HEK293T (cell line): ENCODE measurements at regions not wholly inside any gene's neighbourhood (a gene's known extent, or its start where the extent isn't known, plus 50 kb on each side); places are given as distances from the start of the nearest gene placed in this dataset.

ENCODE experiments used
- CTCF ChIA-PET: fragments of 350-600 bp; formaldehyde crosslinking; extraction: SDS; loops from one replicate; lab custom pipeline; 2021; ENCODE audit warnings: antibody characterized with exemption, inconsistent platforms; lab: Yijun Ruan, JAX
- POLR2A ChIA-PET: fragments of 350-600 bp; formaldehyde crosslinking; extraction: SDS; loops from one replicate; lab custom pipeline; 2020; ENCODE audit warnings: antibody characterized with exemption, inconsistent platforms; lab: Yijun Ruan, JAX
- DNase-seq: peaks from one replicate; pipeline ENCODE4 v3.0.0; 2012; ENCODE audit warnings: mixed read lengths; ENCODE audit errors: extremely low spot score
- ARNT ChIP-seq: fragments of 450-650 bp; IDR thresholded peaks from 2 replicates; pipeline ENCODE4 v1.6.1; 2017; ENCODE audit warnings: mild to moderate bottlenecking
- BHLHE40 ChIP-seq: fragments of 450-650 bp; IDR thresholded peaks from 2 replicates; pipeline ENCODE4 v1.6.1; 2016; ENCODE audit warnings: mild to moderate bottlenecking, moderate library complexity, borderline replicate concordance
- CTBP1 ChIP-seq: fragments of 450-650 bp; IDR thresholded peaks from 2 replicates; pipeline ENCODE4 v1.6.1; 2016; ENCODE audit warnings: borderline replicate concordance
- ELF4 ChIP-seq: fragments of 450-650 bp; IDR thresholded peaks from 2 replicates; pipeline ENCODE4 v1.6.1; 2017; ENCODE audit warnings: antibody characterized with exemption
- FOXA1 ChIP-seq: fragments of 450-650 bp; IDR thresholded peaks from 2 replicates; pipeline ENCODE4 v1.6.1; 2016; ENCODE audit warnings: mild to moderate bottlenecking
- FOXM1 ChIP-seq: fragments of 450-650 bp; IDR thresholded peaks from 2 replicates; pipeline ENCODE4 v1.6.1; 2017; ENCODE audit warnings: mild to moderate bottlenecking, borderline replicate concordance
- HDGF ChIP-seq: fragments of 450-650 bp; IDR thresholded peaks from 2 replicates; pipeline ENCODE4 v1.6.1; 2017; ENCODE audit warnings: antibody characterized with exemption, borderline replicate concordance
- L3MBTL2 ChIP-seq: fragments of 450-650 bp; conservative IDR thresholded peaks from 2 replicates; pipeline ENCODE4 v1.6.1; 2016; ENCODE audit warnings: mild to moderate bottlenecking
- LEF1 ChIP-seq: fragments of 450-650 bp; IDR thresholded peaks from 2 replicates; pipeline ENCODE4 v1.6.1; 2017; ENCODE audit warnings: mild to moderate bottlenecking, borderline replicate concordance
- NFRKB ChIP-seq: fragments of 450-650 bp; IDR thresholded peaks from 2 replicates; pipeline ENCODE4 v1.6.1; 2016; ENCODE audit warnings: mild to moderate bottlenecking, moderate library complexity
- SP1 ChIP-seq: fragments of 450-650 bp; IDR thresholded peaks from 2 replicates; pipeline ENCODE4 v1.6.1; 2017
- SUZ12 ChIP-seq: fragments of 450-650 bp; IDR thresholded peaks from 2 replicates; pipeline ENCODE4 v1.6.1; 2016; ENCODE audit warnings: mild to moderate bottlenecking
- TARDBP ChIP-seq: fragments of 450-650 bp; IDR thresholded peaks from 2 replicates; pipeline ENCODE4 v1.6.1; 2016
- ZNF384 ChIP-seq: fragments of 450-650 bp; IDR thresholded peaks from 2 replicates; pipeline ENCODE4 v1.6.1; 2016
- TF ChIP-seq, protein P1 (sequence below): fragments of 450-650 bp; IDR thresholded peaks from 2 replicates; pipeline ENCODE4 v1.6.1; 2016

DNA sequence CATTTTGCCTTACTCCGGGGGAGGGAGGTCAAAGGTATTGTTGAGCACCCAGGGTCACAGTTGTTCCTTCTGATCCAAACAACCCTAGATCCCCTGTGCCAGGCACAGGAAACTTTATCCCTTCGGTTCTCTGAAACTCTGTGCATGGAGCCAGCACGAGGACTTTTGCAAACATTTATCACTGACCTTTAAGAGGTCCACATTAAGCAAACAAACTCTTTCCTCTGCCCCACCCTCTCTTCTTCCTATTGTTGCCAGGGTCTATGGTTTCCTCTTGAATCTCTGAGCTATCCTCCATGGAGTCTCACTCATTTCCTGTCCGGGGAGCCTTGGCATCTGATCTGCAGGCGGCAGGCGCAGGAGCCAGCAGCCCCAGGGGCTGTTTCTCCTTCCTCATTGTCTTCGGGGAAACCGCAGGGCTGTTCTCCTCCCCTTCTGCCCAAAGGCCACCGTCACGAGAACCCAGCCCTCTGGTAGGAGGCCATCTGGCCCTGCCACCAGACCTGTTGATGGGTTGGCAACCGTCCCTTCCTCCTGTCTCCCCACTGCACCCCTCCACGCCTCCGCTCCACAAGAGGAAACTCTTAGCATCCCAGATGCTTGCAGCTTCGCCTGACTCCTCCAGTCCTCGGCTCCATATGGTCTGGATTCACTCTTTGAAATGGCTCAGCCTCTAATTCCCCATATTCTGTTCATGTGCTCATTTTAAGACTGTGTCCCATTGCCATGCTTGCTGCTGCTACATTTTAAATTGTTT, 327.3 kb upstream of the NRP1 start:
- POLR2A ChIA-PET = no interaction called here
- CTCF ChIA-PET = no interaction called here
- TF ChIP-seq, protein P1, sequence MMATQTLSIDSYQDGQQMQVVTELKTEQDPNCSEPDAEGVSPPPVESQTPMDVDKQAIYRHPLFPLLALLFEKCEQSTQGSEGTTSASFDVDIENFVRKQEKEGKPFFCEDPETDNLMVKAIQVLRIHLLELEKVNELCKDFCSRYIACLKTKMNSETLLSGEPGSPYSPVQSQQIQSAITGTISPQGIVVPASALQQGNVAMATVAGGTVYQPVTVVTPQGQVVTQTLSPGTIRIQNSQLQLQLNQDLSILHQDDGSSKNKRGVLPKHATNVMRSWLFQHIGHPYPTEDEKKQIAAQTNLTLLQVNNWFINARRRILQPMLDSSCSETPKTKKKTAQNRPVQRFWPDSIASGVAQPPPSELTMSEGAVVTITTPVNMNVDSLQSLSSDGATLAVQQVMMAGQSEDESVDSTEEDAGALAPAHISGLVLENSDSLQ = no peak
- no peak for TF ChIP-seq ARNT
- TF ChIP-seq FOXA1 = no peak
- TF ChIP-seq SUZ12 = no peak
- no peak for TF ChIP-seq SP1
- TF ChIP-seq TARDBP = no peak
- no peak for TF ChIP-seq BHLHE40
- no peak for TF ChIP-seq ELF4
- TF ChIP-seq LEF1 = no peak
- no peak for TF ChIP-seq HDGF
- TF ChIP-seq NFRKB = no peak
- no peak for TF ChIP-seq ZNF384
- no peak for DNase-seq

DNA sequence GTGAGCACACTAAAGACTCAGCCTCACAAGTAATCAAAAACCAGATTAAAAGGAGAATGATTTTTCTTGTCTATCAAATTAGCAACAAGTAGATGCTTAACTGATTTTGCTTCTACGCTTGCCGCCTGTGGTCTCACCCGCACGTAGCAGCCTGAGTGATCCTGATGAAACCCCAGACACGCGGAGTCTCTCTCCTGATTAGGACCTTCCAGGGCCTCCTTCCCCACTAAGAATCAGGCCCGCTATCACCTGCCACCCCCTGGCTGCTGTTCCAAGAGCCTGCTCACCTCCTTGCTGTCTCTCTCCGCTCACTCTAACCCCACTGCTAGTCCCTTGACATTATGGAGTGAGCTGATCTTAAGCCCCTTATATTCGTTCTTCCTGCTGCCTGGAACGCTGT, 325.9 kb upstream of the NRP1 start:
- DNase-seq = no peak
- no peak for TF ChIP-seq SP1
- no peak for TF ChIP-seq TARDBP
- TF ChIP-seq ELF4 = no peak
- TF ChIP-seq FOXA1 = no peak
- no peak for TF ChIP-seq SUZ12
- no peak for TF ChIP-seq NFRKB
- TF ChIP-seq L3MBTL2 = no peak
- no peak for TF ChIP-seq HDGF
- no peak for TF ChIP-seq ZNF384
- no peak for TF ChIP-seq CTBP1
- no peak for TF ChIP-seq LEF1
- no peak for TF ChIP-seq ARNT
- no peak for TF ChIP-seq BHLHE40
- TF ChIP-seq, protein P1 = no peak
- TF ChIP-seq FOXM1 = no peak
- POLR2A ChIA-PET = no interaction called here
- CTCF ChIA-PET = no interaction called here

DNA sequence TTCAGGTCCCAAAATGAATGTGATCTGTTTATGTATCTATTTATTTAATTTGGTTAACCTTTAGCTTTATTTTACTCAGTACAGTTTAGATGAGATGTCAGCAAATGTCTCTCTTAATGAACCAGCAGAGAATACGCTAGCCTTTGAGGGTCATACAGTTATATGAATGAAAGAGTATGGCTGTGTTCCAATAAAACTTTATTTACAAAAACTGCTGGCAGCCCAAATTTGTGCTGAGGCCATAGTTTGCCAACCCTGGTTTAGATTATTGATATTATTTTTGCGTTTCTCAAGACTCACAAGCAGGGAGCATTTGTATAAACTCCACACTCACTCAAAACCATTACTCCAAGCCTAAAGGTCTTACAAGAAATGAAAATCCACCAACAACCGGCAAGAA, 323.4 kb upstream of the NRP1 start:
- ChIA-PET POLR2A (no interaction called here), CTCF (interaction anchor here (0.6 kb wide), 1 partner anchor 1280 kb away, joined by 7 read pairs; no protein-coding TSS in a partner anchor)
- DNase-seq = no peak
- TF ChIP-seq FOXM1 (no peak), LEF1 (no peak)
- TF ChIP-seq, protein P1 = no peak

DNA sequence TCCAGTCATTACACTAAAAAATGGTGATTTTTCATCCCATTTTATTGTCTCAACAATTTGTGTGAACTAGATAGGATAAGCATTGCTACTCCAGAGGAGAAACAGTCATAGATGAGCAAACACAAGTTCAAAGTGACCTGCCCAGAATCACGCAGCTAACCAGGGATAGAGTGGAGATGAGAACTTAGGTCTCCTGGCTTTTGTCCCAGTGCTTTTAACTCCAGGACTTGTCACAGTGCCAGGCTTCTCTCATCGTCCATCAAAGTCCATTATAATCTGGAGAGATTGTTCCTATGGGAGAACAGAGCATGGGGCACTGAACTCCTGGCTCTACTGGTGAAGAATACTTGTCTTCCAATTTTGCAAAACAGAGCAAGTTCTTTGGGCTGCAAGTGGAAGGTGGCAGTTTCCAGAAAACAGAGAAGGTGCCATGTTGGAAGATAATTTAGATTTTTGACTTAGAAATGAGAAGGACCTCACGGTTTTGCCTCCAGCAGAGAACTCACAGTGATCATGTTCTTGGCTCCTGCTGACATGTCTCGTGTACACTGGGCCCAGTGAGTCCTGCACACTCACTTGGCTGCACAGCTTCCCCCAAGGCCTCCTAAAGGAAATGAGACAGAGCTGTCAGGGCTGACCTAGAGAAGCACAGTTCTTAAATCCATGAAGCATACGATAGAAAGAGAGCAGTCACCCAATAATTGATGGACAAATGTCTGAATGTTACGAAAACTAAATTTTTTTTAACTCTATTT, 322.9 kb upstream of the NRP1 start:
- POLR2A ChIA-PET = no interaction called here
- CTCF ChIA-PET = no interaction called here
- TF ChIP-seq CTBP1 (no peak), BHLHE40 (no peak), ELF4 (no peak), ARNT (no peak), SUZ12 (no peak), HDGF (no peak), LEF1 (no peak), FOXA1 (no peak), ZNF384 (no peak)
- TF ChIP-seq, protein P1 = no peak
- DNase-seq = no peak

DNA sequence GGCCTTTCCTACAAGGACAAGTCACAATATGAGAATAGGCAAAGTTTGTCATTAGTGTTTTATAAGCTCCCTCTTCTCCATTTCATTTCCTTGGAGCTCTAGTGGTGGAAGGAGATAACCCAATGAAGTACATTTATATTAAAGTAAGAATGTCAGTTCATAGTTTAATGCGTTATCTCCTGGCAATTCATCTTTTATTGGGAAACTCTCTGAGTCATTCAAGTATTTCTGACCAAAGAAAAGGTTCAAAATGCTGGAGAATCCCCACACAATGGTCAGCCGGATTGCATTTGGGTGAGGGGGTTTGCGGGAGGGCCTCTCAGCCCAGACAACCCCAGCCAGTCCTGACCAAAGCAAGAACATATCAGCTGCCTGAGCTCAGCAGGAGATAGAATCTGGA, 321.5 kb upstream of the NRP1 start:
- CTCF ChIA-PET = no interaction called here
- POLR2A ChIA-PET = no interaction called here
- DNase-seq = no peak
- TF ChIP-seq HDGF = no peak
- TF ChIP-seq, protein P1 = no peak
- TF ChIP-seq LEF1 = no peak
- no peak for TF ChIP-seq FOXA1
- TF ChIP-seq BHLHE40 = no peak
- no peak for TF ChIP-seq ZNF384
- no peak for TF ChIP-seq ELF4
- TF ChIP-seq SUZ12 = no peak
- no peak for TF ChIP-seq TARDBP
